22Rv1 (cell line): ENCODE measurements at regions not wholly inside any gene's neighbourhood (a gene's known extent, or its start where the extent isn't known, plus 50 kb on each side); places are given as distances from the start of the nearest gene placed in this dataset.

Experiments
- CTCF ChIP-seq: fragments of 450-650 bp; IDR thresholded peaks from 2 replicates; pipeline ENCODE4 v1.5.1; 2017; ENCODE audit warnings: mild to moderate bottlenecking
- ZFX ChIP-seq: fragments of 450-650 bp; IDR thresholded peaks from 2 replicates; pipeline ENCODE4 v1.6.1; 2017; ENCODE audit warnings: antibody characterized with exemption, borderline replicate concordance

- TF ChIP-seq CTCF (no peak), ZFX (no peak)
Measured at GRCh38 chr1:217372049-217372970, 258.6 kb downstream of the GPATCH2 start.
